ENCODE measurements at regions not wholly inside any gene's neighbourhood (a gene's known extent, or its start where the extent isn't known, plus 50 kb on each side); places are given as distances from the start of the nearest gene placed in this dataset.

- TF ChIP-seq, protein P1, sequence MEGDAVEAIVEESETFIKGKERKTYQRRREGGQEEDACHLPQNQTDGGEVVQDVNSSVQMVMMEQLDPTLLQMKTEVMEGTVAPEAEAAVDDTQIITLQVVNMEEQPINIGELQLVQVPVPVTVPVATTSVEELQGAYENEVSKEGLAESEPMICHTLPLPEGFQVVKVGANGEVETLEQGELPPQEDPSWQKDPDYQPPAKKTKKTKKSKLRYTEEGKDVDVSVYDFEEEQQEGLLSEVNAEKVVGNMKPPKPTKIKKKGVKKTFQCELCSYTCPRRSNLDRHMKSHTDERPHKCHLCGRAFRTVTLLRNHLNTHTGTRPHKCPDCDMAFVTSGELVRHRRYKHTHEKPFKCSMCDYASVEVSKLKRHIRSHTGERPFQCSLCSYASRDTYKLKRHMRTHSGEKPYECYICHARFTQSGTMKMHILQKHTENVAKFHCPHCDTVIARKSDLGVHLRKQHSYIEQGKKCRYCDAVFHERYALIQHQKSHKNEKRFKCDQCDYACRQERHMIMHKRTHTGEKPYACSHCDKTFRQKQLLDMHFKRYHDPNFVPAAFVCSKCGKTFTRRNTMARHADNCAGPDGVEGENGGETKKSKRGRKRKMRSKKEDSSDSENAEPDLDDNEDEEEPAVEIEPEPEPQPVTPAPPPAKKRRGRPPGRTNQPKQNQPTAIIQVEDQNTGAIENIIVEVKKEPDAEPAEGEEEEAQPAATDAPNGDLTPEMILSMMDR (IDR thresholded peaks at IDR 0.05): peak in 4 of 6 experiments; percentile 44 to 65 (median 58)
- no peak for TF ChIP-seq POLR2A (IDR thresholded peaks at IDR 0.05)
Measured at GRCh38 chr12:115871714-115872113, 405.8 kb downstream of the MED13L start.

Measured in Peyer's patch (tissue), 4 donors.